ENCODE measurements at regions not wholly inside any gene's neighbourhood (a gene's known extent, or its start where the extent isn't known, plus 50 kb on each side); places are given as distances from the start of the nearest gene placed in this dataset.

DNA sequence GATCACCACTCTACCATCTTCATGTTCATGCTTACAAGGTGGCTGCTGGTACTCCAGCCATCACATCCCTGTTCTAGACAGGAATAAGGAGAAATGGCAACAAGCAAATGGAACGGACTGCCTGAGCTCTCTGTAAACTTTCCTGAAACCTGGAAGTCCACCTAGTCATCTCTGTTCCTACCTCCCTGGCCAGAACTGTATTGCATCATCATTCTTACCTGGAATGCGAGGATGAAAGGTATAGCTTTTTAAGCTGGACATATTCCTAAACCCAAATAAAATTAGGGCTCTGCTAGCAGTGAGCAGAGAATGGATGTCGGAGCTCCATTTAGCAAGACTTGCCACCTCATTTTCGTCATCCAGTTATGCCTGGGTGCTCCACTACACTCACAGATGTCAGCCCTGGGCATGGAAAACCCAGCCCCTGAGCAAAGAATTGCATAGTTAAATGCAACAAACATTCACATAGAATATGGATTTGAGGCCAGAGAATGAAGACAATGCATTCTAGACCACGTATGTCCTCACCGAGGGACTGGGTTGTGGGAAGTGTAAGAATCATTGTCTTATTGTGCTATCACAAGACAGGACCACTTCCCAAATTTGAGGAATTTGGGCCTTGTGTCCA is 214.3 kb upstream of the CDYL start:
- TF ChIP-seq, protein P1, sequence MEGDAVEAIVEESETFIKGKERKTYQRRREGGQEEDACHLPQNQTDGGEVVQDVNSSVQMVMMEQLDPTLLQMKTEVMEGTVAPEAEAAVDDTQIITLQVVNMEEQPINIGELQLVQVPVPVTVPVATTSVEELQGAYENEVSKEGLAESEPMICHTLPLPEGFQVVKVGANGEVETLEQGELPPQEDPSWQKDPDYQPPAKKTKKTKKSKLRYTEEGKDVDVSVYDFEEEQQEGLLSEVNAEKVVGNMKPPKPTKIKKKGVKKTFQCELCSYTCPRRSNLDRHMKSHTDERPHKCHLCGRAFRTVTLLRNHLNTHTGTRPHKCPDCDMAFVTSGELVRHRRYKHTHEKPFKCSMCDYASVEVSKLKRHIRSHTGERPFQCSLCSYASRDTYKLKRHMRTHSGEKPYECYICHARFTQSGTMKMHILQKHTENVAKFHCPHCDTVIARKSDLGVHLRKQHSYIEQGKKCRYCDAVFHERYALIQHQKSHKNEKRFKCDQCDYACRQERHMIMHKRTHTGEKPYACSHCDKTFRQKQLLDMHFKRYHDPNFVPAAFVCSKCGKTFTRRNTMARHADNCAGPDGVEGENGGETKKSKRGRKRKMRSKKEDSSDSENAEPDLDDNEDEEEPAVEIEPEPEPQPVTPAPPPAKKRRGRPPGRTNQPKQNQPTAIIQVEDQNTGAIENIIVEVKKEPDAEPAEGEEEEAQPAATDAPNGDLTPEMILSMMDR (IDR thresholded peaks at IDR 0.05) = no peak
- TF ChIP-seq EP300 (IDR thresholded peaks at IDR 0.05) = no peak
- TF ChIP-seq POLR2AphosphoS5 (IDR thresholded peaks at IDR 0.05) = no peak
- no peak for TF ChIP-seq POLR2A (IDR thresholded peaks at IDR 0.05)
- no peaks in the 10 kb centered on the region for H3K9me3 ChIP-seq
- no peak for DNase-seq
- intact Hi-C loops (cut with DNase I) = no loop called here
- no peak overlapping the region for H3K4me3 ChIP-seq
- H3K27me3 ChIP-seq = no peaks in the 10 kb centered on the region
- WGBS, 2 donors = 92 to 95% methylated on average over 6 of the region's 6 CpGs
- H3K36me3 ChIP-seq = no peaks in the 10 kb centered on the region
- peaks cover 0 to 11% (median 4%) of the 10 kb centered on the region in 4 donors for H3K4me1 ChIP-seq
- no peak overlapping the region for H3K27ac ChIP-seq

DNA sequence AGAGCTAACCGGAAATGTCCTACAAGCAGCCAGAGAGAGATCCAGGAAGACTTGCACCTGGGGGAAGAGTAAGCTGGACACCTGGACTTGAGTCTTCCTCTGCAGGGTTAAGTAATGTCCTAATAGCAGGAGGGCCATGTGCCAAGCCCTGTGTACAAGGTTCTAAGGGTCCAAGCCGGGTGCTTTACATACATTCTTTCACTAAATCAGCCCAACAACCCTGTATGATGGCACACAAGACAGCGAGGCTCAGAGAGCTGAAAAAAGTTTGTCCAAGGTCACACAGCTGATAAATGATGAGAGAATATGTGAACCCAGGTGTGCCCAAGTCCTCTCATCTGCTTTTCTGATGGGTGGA is 215.1 kb upstream of the CDYL start:
- 88 to 95% methylated on average over 3 of the region's 3 CpGs for WGBS, 2 donors
- peaks cover 0 to 11% (median 4%) of the 10 kb centered on the region in 4 donors for H3K4me1 ChIP-seq
- no peak for DNase-seq
- H3K36me3 ChIP-seq = no peaks in the 10 kb centered on the region
- no peaks in the 10 kb centered on the region for H3K27me3 ChIP-seq
- H3K27ac ChIP-seq = no peak overlapping the region
- H3K4me3 ChIP-seq = no peak overlapping the region
- no peak for TF ChIP-seq POLR2AphosphoS5 (IDR thresholded peaks at IDR 0.05)
- TF ChIP-seq, protein P1 (IDR thresholded peaks at IDR 0.05) = no peak
- TF ChIP-seq POLR2A (IDR thresholded peaks at IDR 0.05) = no peak
- TF ChIP-seq EP300 (IDR thresholded peaks at IDR 0.05) = no peak
- intact Hi-C loops (cut with DNase I) = no loop called here
- no peaks in the 10 kb centered on the region for H3K9me3 ChIP-seq

DNA sequence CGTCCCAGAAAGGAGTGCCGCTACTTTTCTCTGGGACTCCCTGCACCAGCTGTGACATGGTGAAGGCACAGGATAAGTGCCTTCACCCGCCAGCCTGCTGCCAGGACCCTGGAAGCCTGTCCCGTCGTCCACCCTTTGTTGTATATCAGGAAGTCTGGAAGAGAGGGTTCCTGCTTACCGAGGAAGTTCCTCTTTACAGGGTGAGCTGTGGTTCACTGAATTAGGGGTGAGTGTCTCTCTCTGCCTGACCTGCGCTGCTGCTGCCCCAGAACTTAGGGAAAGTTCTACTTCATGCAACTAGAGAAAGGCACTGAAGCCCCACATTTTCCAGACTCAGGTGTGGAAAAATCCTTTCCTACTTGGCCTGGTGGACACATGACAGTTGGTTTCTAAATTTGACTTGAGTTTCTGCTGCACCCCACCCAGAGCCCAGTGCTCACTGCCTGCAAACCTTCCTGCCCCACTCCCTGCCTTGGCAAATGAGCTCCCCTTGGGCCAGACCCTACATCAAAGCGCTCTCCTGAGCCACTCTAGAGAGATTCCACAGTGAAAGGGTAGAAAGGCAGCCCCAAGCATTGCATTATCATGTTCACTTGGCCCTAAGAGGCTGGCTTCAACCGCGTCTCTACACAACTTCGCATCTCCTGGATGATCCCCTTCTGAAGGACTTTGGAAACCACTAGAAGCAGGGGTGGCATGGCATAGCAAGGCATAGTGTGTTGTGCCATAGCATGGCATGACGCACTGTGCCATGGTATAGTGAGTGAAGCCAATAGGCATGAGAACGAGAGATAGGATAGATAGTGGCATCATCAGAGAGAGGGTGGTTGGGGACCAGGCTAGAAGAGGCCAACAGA is 215.8 kb upstream of the CDYL start:
- WGBS, 2 donors = 72 to 91% methylated on average over 13 of the region's 13 CpGs
- no peak for DNase-seq
- Histone ChIP-seq H3K9me3 (no peaks in the 10 kb centered on the region), H3K4me3 (no peak overlapping the region), H3K4me1 (peaks cover 0 to 11% (median 4%) of the 10 kb centered on the region in 4 donors), H3K27me3 (no peaks in the 10 kb centered on the region), H3K27ac (no peak overlapping the region), H3K36me3 (no peaks in the 10 kb centered on the region)
- TF ChIP-seq POLR2A (IDR thresholded peaks at IDR 0.05) (no peak), POLR2AphosphoS5 (IDR thresholded peaks at IDR 0.05) (no peak), EP300 (IDR thresholded peaks at IDR 0.05) (no peak)
- TF ChIP-seq, protein P1 (IDR thresholded peaks at IDR 0.05) = no peak
- intact Hi-C loops (cut with DNase I) = no loop called here

DNA sequence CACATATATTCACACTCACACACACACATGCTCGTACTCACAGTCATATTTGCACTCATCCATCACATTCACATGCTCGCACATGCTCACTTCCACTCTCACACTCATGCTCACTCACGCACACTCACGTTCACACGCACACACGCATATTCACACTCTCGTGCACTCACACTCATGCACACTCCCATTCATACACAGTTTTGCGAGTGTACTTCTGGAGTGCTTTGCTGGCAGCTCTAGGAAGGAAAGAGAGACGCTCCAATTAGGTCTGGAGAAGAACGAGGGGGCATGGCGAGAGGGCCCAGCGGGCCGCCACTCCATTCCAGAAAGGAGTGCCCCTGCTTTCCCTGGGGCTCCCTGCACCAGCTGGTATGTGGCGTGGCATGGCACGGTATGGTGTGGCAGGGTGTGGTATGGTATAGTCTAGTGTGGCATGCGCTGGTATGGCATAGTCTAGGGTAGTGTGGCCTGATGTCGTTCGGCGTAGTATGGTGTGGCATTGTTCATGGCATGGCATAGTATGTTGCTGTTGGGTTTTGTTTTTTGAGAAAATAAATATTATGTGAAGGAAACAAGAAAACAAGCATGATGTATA is 216.8 kb upstream of the CDYL start:
- Histone ChIP-seq H3K9me3 (no peaks in the 10 kb centered on the region), H3K36me3 (no peaks in the 10 kb centered on the region), H3K4me3 (no peak overlapping the region), H3K27me3 (no peaks in the 10 kb centered on the region), H3K27ac (no peak overlapping the region), H3K4me1 (peaks cover 0 to under 1% (median 0%) of the 10 kb centered on the region in 4 donors)
- TF ChIP-seq POLR2A (IDR thresholded peaks at IDR 0.05) (no peak), POLR2AphosphoS5 (IDR thresholded peaks at IDR 0.05) (no peak), EP300 (IDR thresholded peaks at IDR 0.05) (no peak)
- TF ChIP-seq, protein P1 (IDR thresholded peaks at IDR 0.05) = no peak
- DNase-seq = no peak
- 95 to 96% methylated on average over 19 of the region's 19 CpGs for WGBS, 2 donors
- intact Hi-C loops (cut with DNase I) = no loop called here

Measured in sigmoid colon (tissue), 6 donors.